ENCODE measurements at regions not wholly inside any gene's neighbourhood (a gene's known extent, or its start where the extent isn't known, plus 50 kb on each side); places are given as distances from the start of the nearest gene placed in this dataset.

GRCh38 chr10:58107506-58107905 is 160.2 kb downstream of the IPMK start:
- no peak for DNase-seq
- Histone ChIP-seq H3K27ac (replicated peaks) (no peak overlapping the region), H3K27me3 (ENCODE audit: low read depth) (peaks cover 11% of the 10 kb centered on the region), H3K4me3 (no peak overlapping the region), H3K4me1 (no peaks in the 10 kb centered on the region), H3K9me3 (replicated peaks) (no peaks in the 10 kb centered on the region), H3K36me3 (no peaks in the 10 kb centered on the region)
- TF ChIP-seq, protein P1, sequence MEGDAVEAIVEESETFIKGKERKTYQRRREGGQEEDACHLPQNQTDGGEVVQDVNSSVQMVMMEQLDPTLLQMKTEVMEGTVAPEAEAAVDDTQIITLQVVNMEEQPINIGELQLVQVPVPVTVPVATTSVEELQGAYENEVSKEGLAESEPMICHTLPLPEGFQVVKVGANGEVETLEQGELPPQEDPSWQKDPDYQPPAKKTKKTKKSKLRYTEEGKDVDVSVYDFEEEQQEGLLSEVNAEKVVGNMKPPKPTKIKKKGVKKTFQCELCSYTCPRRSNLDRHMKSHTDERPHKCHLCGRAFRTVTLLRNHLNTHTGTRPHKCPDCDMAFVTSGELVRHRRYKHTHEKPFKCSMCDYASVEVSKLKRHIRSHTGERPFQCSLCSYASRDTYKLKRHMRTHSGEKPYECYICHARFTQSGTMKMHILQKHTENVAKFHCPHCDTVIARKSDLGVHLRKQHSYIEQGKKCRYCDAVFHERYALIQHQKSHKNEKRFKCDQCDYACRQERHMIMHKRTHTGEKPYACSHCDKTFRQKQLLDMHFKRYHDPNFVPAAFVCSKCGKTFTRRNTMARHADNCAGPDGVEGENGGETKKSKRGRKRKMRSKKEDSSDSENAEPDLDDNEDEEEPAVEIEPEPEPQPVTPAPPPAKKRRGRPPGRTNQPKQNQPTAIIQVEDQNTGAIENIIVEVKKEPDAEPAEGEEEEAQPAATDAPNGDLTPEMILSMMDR (IDR thresholded peaks at IDR 0.05; ENCODE audit: borderline replicate concordance) = no peak
- intact Hi-C loops (cut with micrococcal nuclease) = no loop called here

- DNase-seq = no peak
- TF ChIP-seq, protein P1 (IDR thresholded peaks at IDR 0.05; ENCODE audit: borderline replicate concordance) = no peak
- no peaks in the 10 kb centered on the region for H3K36me3 ChIP-seq
- peaks cover 11% of the 10 kb centered on the region for H3K27me3 ChIP-seq (ENCODE audit: low read depth)
- H3K9me3 ChIP-seq (replicated peaks) = no peaks in the 10 kb centered on the region
- intact Hi-C loops (cut with micrococcal nuclease) = no loop called here
- no peak overlapping the region for H3K27ac ChIP-seq (replicated peaks)
- no peaks in the 10 kb centered on the region for H3K4me1 ChIP-seq
- H3K4me3 ChIP-seq = no peak overlapping the region
Measured at GRCh38 chr10:58106211-58107035, 161.3 kb downstream of the IPMK start.

- no peak for DNase-seq
- intact Hi-C loops (cut with micrococcal nuclease) = no loop called here
- TF ChIP-seq, protein P1 (IDR thresholded peaks at IDR 0.05; ENCODE audit: borderline replicate concordance) = no peak
Measured at GRCh38 chr10:58104351-58104751, 163.3 kb downstream of the IPMK start.

GRCh38 chr10:58102897-58103296 is 164.8 kb downstream of the IPMK start:
- Histone ChIP-seq H3K27me3 (ENCODE audit: low read depth) (no peaks in the 10 kb centered on the region), H3K4me1 (no peaks in the 10 kb centered on the region), H3K36me3 (no peaks in the 10 kb centered on the region), H3K9me3 (replicated peaks) (no peaks in the 10 kb centered on the region), H3K27ac (replicated peaks) (no peak overlapping the region), H3K4me3 (no peak overlapping the region)
- intact Hi-C loops (cut with micrococcal nuclease) = no loop called here
- no peak for DNase-seq
- TF ChIP-seq, protein P1 (IDR thresholded peaks at IDR 0.05; ENCODE audit: borderline replicate concordance) = no peak

More at GRCh38 chr10:58104351-58104751, 163.3 kb downstream of the IPMK start:
- Histone ChIP-seq H3K36me3 (no peaks in the 10 kb centered on the region), H3K27ac (replicated peaks) (no peak overlapping the region), H3K4me1 (no peaks in the 10 kb centered on the region), H3K9me3 (replicated peaks) (no peaks in the 10 kb centered on the region), H3K27me3 (ENCODE audit: low read depth) (peaks cover 1% of the 10 kb centered on the region), H3K4me3 (no peak overlapping the region)

DNA sequence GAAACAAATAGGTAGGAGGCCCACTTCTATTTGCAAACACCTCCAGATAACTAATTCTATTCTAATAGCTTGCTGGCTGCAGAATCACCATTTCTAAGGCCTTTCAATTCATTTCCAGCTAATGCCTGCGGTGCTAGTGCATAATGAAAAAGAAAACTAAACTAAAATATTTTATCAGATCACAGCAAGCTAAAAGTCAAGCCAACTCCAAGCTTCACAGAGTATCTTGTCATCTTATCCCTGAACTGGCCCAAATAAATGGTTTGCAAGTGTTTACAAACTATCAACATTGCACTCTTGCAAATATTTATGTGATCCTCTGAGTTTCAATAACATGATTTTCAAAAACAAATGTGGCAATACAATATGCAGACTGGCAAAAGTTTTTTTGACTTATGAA is 166.0 kb downstream of the IPMK start:
- Histone ChIP-seq H3K36me3 (no peaks in the 10 kb centered on the region), H3K27ac (replicated peaks) (no peak overlapping the region), H3K4me3 (no peak overlapping the region), H3K9me3 (replicated peaks) (no peaks in the 10 kb centered on the region), H3K4me1 (no peaks in the 10 kb centered on the region), H3K27me3 (ENCODE audit: low read depth) (no peaks in the 10 kb centered on the region)
- TF ChIP-seq, protein P1 (IDR thresholded peaks at IDR 0.05; ENCODE audit: borderline replicate concordance) = no peak
- DNase-seq = no peak
- intact Hi-C loops (cut with micrococcal nuclease) = no loop called here

Data from left ventricle myocardium inferior (tissue), 1 donor.